ENCODE measurements at regions not wholly inside any gene's neighbourhood (a gene's known extent, or its start where the extent isn't known, plus 50 kb on each side); places are given as distances from the start of the nearest gene placed in this dataset.

GRCh38 chr7:45978731-45979211 is 57.7 kb upstream of the IGFBP3 start:
- TF ChIP-seq CTCF (IDR thresholded peaks at IDR 0.05) = no peak
- no peak for TF ChIP-seq POLR2A (IDR thresholded peaks at IDR 0.05)
